HL-60 (cell line): ENCODE measurements at regions not wholly inside any gene's neighbourhood (a gene's known extent, or its start where the extent isn't known, plus 50 kb on each side); places are given as distances from the start of the nearest gene placed in this dataset.

ENCODE experiments used
- DNase-seq, 2 experiments: peaks; one replicate each; pipeline ENCODE4 v3.0.0-alpha.2; 2010 to 2020; ENCODE audit warnings: low read depth in 1 of 2, low spot score in 1 of 2
- H3K27ac ChIP-seq: fragments of 250-450 bp; sonication (Bioruptor Pico); replicated peaks from 2 replicates; pipeline ENCODE4 v1.5.1; 2020; ENCODE audit warnings: mild to moderate bottlenecking, moderate library complexity
- H3K27me3 ChIP-seq: fragments of 250-450 bp; sonication (Bioruptor Pico); 2 replicates; pipeline ENCODE4 v1.5.1; 2021; ENCODE audit warnings: mild to moderate bottlenecking, moderate library complexity; ENCODE audit not compliant: insufficient read depth, poor library complexity, severe bottlenecking
- H3K4me3 ChIP-seq: replicated peaks from 2 replicates; pipeline ENCODE4 v1.5.1; 2011; ENCODE audit warnings: mild to moderate bottlenecking, control low read depth, low read length; ENCODE audit not compliant: insufficient read depth
- CTCF ChIP-seq: IDR thresholded peaks from one replicate; pipeline ENCODE4 v1.5.1; 2011; ENCODE audit warnings: low read length, control low read depth, inconsistent platforms; ENCODE audit not compliant: insufficient read depth
- GABPA ChIP-seq: IDR thresholded peaks from 2 replicates; pipeline ENCODE4 v1.6.1; 2012; ENCODE audit warnings: low read depth
- POLR2AphosphoS5 ChIP-seq: IDR thresholded peaks from 2 replicates; pipeline ENCODE4 v1.6.1; 2012; ENCODE audit warnings: low read depth
- REST ChIP-seq: IDR thresholded peaks from 2 replicates; pipeline ENCODE4 v1.6.1; 2012; ENCODE audit warnings: low read depth; ENCODE audit not compliant: insufficient replicate concordance
- SPI1 ChIP-seq: IDR thresholded peaks from 2 replicates; pipeline ENCODE4 v1.6.1; 2012; ENCODE audit warnings: low read depth, mild to moderate bottlenecking, borderline replicate concordance

- H3K27ac ChIP-seq: no peak overlapping the region
- H3K4me3 ChIP-seq: no peak overlapping the region
- no peak for DNase-seq
- H3K27me3 ChIP-seq: no peaks in the 10 kb centered on the region
- TF ChIP-seq SPI1 (no peak), CTCF (no peak), REST (no peak), GABPA (no peak), POLR2AphosphoS5 (no peak)
Observed at GRCh38 chr17:72301887-72302286, 181.1 kb downstream of the SOX9 start.

- no peak for DNase-seq
- no peak overlapping the region for H3K4me3 ChIP-seq
- TF ChIP-seq SPI1: no peak
- TF ChIP-seq GABPA: no peak
- TF ChIP-seq CTCF: no peak
- TF ChIP-seq REST: no peak
- no peak for TF ChIP-seq POLR2AphosphoS5
- H3K27ac ChIP-seq: no peak overlapping the region
- H3K27me3 ChIP-seq: no peaks in the 10 kb centered on the region
Observed at GRCh38 chr17:72302735-72303134, 181.9 kb downstream of the SOX9 start.

- no peak for TF ChIP-seq REST
Observed at GRCh38 chr17:72303787-72304733, 183.2 kb downstream of the SOX9 start.

More at GRCh38 chr17:72303787-72304733, 183.2 kb downstream of the SOX9 start:
- no peak for DNase-seq
- Histone ChIP-seq H3K27me3 (no peaks in the 10 kb centered on the region), H3K4me3 (no peak overlapping the region), H3K27ac (no peak overlapping the region)
